SW 1271 (cell line): ENCODE measurements at regions not wholly inside any gene's neighbourhood (a gene's known extent, or its start where the extent isn't known, plus 50 kb on each side); places are given as distances from the start of the nearest gene placed in this dataset.
"Not testable (repeated sequence)": the region's sequence is repeated elsewhere in the genome, so short reads cannot be mapped to it uniquely, and the experiment has no call there.

Experiments
- DNase-seq, 2 experiments: peaks; one replicate each; lab custom pipeline; 2025; lab: John Stamatoyannopoulos, UW

DNA sequence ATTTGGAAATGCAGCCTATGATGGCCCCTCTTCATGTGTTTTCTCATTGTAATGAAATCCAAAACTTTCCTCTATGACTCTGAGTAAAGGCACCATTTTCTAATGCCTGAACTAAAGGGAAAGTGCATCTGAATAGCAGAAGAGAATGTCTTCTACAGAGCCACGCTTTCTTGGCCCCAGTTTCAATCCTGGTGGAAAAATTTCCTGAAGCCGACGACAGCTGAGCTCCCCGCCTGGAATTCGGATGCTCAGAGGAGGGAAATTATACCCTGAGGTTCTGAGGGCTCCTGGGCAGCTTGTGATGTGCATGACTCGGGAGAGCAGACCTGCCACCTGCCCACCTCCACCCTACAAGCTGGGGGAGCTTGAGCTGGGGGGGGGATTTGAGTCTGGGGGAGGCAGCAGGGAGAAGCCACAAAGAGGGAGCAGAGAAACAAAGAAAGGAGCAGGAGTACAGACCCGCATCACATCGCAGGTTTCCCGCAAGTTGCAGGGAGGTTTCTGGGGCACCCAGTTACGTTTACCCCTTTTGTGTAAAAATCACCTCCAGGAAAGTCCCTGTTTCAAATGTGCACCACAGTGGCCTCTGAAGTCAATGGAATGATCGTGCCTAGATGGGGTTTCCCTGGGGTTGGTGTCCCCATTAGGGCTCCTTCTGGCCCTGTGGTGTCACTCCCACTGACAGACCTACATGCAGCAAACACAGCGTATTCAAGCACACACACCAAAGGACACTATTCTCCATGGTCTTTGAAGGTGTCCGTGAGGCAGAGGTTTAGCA is 145.6 kb upstream of the RBPJ start:
- DNase-seq: no peak

DNA sequence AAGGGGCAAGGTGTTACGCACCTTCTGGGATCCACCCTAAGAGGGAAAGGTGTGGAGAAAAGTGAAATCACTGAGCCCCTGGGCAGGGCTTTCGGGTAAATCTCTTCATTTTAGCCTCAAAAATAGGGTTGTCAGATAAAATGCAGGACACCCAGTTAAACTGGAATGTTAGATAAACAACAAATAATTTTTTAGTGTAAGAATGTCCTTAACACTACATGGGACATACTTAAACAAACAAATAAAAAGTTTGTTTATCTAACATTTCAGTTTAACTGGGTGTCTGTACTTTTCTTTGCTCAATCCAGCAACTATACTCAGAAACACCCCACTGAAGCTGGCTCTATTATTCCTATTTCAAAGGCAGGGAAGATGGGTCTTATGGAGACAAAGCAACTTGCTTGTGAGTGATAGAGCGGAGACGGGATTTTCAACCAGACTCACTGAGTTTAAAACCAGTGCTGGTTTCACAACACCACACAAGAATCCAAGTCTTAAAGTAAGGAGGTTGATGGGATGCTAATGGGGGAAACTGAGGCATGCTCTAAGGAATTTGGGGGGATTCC is 144.8 kb upstream of the RBPJ start:
- no peak for DNase-seq

DNA sequence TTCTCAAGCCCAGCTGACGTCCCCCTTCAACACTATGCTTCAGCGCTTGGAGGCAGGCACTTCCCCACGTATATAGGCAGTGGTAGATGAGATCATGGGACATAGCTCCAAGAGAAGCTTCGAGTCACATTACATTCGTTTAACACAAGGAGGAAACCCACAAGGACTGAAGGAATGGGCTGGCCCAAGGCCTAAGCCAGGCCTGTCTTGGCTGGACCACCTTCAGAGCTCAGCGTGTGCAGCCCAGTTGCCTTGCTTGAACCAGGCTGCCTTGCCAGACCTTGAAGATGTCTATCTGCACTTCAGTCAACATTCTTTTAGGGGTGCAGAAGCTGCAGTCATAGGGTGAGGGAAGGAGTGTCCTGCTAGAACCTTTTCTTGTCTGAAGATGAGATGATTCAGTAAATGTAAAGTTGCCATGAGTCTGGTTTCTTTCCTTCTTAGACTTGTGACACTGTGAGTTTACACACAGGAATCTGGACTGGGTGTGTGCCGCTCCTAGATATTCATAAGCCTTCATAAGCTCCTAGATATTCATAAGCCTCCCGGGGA is 144.1 kb upstream of the RBPJ start:
- no peak for DNase-seq

DNA sequence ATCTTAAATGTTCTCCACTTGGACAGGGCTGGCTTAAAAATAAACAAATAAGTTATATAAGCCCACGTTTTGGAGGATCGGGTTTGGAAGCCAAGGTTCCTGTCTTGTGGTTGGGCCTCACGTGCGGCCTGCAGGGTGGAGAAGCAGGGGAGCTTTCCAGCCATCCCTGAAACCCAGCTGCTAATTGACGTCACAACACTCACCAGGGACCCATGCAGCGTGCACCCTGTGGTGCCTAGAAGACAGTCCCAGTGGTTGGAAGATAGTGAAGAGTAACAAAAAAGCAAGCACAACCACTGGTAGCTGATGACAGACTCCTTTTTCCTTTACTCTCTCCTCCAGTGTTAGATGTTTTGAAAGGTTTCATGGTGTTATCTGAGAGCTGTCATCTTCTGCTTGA is 142.0 kb upstream of the RBPJ start:
- DNase-seq: no peak

DNA sequence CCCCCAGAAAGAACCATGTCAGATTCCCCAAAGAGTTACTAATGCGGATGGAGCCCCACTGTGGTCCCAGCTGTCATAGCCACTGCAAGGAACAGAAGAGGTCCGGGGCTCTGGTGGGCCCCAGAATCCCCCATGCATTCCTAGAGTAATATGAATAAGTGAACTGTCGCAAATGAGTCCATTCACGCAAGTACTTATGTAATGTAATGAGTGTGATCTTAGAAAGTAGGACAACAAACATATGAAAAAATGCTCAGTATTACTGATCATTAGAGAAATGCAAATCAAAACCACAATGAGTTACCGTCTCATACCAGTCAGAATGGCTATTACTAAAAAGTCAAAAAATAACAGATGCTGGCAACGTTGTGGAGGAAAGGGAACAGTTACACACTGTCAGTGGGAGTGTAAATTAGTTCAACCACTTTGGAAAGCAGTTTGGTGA is 141.5 kb upstream of the RBPJ start:
- no peak for DNase-seq

DNA sequence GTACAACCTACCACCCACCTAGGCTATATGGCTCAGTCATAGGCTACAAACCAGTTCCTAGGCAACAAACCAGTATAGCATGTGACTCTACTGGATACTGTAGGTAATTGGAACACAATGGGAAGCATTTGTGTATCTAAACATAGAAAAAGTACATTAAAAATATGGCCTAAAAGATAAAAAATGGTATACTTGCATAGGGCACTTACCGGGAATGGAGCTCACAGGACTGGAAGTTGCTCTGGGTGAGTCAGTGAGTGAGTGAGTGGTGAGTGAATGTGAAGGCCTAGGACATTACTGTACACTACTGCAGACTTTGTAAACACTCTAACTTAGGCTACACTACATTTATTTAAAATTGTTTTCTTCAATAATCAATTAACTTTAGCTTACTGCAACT is 139.2 kb upstream of the RBPJ start:
- DNase-seq: no peak

DNA sequence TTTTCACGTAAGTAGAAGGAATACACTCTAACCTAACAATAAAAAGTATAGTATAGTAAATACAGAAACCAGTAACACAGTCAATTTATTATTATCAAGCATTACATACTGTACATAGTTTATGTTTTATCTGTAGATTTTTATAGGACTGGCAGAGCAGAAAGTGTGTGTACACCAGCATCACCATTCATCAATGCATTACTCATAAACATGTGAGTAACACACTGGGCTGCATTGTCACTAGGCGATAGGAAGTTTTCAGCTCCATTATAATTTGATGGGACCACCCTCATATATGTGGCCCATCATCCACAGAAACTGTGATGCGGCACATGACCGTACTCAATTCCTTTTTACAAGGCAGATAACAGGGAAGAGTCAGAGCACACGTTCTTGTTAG is 137.8 kb upstream of the RBPJ start:
- no peak for DNase-seq

DNA sequence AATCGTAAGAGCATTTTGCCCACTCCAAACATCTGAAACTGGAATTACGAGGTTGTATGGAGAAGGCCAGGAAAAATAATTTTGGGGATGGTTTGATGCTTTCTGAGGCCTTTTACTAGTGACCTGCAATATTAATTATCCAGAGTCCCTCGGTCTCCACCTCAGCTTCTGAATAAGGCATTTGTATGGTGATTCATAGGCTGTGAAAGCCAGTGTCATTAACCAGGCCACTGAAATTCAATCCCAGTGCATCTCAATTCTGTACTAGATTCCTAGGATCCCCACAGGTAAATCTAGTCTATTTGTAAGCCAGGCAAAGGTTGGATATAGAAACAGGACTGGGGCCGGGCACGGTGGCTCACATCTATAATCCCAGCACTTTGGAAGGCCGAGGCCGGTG is 135.4 kb upstream of the RBPJ start:
- DNase-seq: no peak

DNA sequence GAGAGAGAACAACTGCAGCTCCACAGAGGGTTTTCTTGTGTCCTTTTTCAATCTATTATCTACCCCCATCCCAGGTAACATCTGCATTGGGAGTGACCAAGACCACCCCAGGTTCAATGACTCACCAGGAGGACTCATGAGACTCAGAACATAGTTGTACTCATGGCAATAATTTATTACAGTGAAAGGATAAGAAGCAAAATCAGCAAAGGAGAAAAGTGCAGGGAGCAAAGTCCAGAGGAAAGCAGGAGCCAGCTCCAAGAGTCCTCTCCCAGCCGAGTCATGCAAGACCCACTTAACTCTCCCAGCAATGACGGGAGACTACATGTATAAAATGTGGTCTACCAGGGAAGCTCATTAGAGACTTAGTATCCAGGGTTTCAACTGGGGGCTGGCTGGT is 129.5 kb upstream of the RBPJ start:
- no peak for DNase-seq

DNA sequence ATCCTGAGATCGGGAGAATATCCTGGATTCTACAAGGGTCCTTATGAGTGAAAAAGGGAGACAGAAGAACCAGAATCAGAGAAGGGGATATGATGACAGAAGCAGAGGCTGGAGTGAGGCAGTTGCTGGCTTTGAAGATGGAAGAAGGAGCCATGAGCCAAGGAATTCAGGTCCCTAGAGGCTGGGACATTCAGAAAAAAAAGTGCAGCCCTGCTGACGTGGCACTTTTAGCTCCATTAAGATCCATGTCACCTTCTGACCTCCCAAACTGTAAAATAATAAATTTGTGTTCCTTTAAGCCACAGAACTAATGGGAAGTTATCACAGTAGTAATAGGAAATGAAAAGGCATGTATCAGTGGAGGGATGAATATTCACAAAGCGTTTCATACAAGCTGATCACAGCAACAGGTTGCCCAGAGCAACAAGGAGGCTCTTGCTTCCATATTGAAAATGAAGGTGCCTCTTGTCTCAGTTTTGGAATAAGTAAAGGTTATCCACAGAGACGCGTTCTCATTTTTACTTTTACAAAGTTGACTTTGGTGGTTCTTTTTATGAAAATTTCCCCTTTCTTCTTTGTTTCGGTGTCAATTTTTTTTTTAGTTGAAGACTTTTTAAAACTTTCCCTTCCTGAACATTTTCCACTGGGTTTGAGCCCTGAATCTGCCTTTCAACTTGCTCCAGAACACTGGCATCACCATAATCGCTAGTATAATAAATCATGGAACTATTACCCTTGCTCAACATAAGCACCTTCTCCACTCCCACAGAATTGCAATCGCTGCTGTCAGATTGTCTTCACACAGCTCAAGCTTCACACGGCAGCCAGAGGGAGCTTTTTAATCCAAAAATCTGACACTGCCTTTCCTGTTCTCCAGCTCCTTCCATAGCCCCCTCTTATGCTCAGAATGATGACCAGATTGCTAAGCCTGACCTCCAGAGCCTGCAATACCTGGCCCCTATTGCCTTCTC is 127.6 kb upstream of the RBPJ start:
- DNase-seq: no peak

DNA sequence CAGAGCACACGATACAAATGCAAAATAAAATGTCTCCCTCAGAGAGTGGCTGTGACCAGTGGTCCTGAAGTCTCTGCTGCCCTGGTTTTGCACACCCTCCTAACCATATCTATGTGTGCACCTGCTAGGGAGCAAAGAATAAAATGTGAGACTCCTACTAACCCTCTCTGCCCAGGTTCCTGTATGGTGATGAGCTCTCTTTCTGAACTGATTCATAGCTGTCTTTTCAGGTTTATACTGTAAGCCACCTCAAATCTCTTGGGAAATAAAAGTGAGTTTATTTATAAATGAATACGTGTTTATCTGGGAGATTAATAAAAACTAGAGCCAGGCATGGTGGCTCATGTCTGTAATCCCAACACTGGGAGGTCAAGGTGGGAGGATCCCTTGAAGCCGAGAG is 126.0 kb upstream of the RBPJ start:
- DNase-seq: no peak

DNA sequence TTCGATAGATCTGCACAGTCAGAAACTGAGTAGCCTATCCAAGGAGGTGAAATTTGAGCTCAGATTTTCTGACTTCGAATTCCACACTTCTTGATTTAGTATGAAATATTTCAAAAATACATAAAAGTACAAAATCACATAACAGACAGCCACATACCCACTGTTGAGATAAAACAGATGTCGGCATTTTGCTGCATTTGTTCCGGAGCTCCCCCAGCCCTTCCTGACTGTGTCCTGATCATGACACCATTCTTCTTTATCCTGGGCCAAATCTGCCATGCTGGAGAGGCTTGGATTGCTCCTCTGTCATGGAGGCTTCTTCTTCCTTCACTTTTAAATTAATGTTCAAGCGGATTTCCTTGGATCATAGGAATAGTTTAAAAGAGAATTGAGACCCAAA is 124.2 kb upstream of the RBPJ start:
- no peak for DNase-seq

DNA sequence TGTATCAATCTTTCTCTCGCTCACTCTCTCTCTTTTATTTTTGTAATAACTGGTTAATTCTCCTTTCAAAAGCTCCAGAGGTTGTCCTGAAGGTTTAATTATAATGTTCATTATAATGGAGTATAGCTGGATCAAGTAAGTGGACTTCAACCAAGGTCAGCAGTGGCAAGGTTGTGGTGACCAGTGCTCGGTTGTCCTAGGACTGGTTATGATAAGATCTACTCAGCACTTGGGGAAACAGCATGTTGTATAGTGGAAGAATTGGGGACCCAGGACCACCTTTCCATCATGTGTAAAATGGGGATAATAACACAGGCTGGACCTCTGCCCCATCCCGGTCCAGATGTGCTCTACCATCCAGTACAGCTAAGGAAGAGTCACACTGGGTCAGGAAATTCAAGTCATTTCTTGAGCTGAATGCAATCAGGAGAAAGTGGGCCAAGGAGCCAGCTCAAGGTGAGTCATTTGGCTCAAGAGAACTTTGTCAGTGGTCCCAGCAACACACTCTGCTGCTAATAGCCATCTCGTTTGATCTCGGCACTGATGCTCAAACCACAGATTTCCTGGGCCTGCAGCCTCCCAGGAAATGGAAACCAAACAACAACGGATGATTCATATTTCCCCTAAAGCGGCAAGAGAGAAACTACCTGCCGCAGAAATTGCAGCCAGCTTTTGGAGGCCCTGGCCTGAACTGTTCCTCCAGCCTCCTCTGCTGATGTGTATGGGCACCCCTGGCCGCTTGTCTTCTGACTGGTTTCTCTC is 123.6 kb upstream of the RBPJ start:
- DNase-seq: peak; percentile 92 to 98

DNA sequence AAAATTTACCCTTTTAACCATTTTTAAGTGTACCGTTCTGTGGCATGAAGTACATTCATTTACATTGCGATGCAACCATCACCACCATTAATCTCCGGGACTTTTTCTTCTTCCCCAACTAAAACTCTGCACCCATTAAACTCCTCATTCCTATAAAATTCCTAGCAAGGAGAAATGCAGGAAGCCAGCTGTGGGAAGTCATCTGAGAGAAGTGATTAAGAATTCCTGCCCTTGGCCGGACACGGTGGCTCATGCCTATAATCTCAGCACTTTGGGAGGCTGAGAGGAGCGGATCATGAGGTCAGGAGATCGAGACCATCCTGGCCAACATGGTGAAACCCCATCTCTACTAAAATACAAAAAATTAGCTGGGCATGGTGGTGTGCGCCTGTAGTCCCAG is 121.9 kb upstream of the RBPJ start:
- not testable (repeated sequence) for DNase-seq

DNA sequence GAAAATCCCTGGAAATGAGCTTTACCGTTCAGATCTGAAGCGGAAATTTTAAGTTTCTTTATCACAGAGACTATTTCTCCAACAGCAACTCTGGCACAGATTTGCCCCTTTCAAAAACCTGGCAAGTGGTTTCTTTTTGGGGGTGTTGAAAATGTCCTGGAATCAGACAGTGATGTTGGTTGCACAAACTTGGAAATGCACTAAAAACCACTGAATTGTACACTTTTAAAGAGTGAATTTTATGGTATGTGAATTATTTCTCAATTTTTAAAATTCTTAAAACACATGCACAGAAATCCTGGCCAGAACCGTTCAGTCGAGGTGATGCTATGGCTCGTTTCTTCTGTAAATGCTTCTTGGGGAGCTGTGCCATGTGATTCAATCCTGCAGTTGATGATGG is 121.2 kb upstream of the RBPJ start:
- DNase-seq: no peak

DNA sequence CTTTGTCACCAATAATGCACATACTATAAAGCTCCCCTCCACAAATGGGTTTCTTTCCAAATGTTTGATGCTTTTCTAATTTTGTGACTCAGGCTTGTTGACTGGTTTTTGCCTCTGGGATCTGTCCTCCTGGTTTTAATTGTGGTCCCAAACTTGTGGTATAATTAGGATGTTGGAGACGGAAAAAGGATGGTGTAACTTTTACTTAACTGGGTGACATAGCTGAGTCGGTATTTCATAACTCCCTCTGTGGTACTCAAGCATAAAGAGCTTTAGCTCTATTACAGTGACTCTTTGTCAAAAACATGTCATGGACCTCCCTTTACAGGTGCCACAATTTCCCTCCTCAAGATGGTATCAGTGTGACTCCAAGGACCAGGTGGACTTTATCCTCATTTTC is 119.7 kb upstream of the RBPJ start:
- DNase-seq: no peak

DNA sequence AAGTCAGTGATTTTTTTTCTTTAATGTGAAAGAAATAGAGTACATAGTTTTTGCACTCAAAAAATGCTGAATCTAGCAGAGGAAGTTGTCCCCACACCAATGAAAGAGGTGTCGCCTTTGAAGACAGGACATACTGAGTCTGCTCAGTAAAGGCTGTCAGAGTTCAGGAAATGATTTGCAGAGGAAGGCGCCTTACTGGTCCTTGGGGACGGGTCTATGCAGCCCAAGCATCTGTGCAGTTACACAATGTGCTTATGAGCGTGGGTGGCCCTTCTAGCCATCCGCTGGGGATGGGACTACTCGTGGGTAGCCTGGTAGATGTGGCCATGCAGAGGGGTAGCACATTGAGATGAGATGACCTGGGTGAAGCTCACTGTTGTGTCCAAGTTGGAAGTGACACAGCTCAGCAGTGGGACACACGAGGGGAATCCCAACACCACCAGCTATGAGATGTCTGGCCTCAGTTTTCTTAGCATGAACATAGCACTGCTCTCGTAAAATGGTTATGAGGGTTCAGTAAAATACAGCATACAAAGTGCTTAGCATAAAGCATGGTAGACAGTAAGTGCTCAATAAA is 116.5 kb upstream of the RBPJ start:
- DNase-seq: no peak

DNA sequence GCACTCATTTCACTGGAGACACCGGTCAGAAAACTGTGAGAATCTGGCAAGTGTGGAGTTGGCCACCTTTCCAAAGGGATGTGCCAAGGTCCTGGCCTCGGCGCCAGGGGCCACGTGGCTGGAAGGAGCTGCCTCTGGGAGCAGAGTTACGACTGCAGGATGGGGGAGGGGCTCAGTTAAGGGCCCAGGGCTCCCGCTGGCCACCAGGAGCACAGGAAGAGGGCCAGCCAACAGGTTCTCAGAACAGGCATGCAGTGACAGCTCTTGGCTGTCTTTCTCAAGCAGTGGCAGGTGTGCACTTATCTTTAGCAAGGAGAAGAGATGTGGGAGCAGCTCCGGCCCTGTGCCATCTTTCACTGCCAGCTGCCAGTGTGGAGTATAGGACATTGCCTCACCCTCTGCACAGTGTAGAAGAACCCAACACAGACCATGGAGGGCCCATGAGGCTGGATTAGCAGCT is 115.9 kb upstream of the RBPJ start:
- no peak for DNase-seq

DNA sequence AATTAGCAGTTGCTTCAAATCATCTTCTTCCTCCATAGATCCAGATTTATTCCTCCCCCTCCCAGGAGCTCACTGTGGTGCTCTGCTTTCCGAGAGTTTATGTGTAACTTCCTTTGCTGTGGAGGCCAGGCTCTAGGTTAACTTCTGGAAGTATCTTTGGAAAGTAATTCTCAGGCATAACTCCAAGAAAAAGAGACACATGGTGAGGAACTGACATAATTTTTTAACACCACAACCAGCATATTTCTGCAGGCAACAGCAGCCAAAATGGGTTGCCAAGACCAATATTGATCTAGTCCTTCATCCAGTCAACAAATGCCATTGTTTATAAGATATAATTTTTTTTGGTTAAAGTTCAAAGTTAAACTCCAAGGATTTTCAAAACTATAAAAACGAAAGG is 114.5 kb upstream of the RBPJ start:
- no peak for DNase-seq

DNA sequence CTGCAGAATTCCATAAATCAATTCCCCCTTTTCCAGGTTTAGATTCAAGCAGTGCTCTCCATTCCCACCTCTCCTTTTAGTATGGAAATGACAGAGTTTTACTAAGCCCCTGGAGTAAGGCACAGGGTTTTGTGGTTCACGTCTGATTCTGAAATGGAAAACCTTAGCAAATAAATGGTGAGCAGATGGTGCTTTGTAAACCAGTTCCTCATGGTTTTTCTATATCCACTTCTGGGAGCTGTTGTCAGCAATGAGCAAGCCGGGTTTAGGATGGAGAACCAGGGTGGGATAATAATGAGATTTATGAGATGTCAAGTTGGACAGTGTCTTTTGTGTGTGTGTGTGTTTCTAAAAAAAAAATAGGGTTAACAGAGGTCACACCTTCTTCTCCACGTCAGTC is 113.8 kb upstream of the RBPJ start:
- DNase-seq: no peak

DNA sequence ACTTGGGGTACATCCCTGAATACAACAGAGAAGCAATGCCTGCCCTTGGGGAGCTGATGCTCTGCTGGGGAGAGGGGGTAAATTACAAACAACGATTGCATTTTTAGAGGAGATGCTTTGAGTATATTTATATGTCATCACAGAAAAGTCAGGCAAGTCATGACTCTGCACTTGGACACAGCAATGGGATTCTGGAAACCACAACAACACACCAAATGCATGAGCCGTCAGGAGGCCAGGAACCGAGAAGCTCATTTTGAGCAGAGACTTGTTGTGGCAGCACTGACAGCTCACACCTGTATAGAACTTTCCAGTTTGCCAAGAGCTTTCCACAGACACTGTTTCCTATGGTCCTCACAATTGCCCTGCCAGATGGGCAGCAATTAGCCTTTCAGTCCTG is 113.2 kb upstream of the RBPJ start:
- DNase-seq: no peak
